Fibroblast of mammary gland (primary cell): ENCODE measurements at regions not wholly inside any gene's neighbourhood (a gene's known extent, or its start where the extent isn't known, plus 50 kb on each side); places are given as distances from the start of the nearest gene placed in this dataset.

Experiments
- DNase-seq: peaks from one replicate; pipeline ENCODE4 v3.0.0-alpha.2; 2010; ENCODE audit warnings: low read depth
- H3K4me3 ChIP-seq: 2 replicates; pipeline ENCODE4 v1.5.1; 2011; ENCODE audit warnings: low read depth, mild to moderate bottlenecking, low read length, moderate library complexity; ENCODE audit not compliant: control insufficient read depth
- CTCF ChIP-seq: conservative IDR thresholded peaks from 2 replicates; pipeline ENCODE4 v1.5.1; 2011; ENCODE audit warnings: low read depth, low read length, inconsistent platforms; ENCODE audit not compliant: control insufficient read depth, insufficient read depth

GRCh38 chr4:129403848-129404247 is 307.9 kb downstream of the C4orf33 start:
- H3K4me3 ChIP-seq, result no peak overlapping the region
- no peak for TF ChIP-seq CTCF
- DNase-seq, result no peak

- TF ChIP-seq CTCF, result no peak
- DNase-seq, result no peak
- H3K4me3 ChIP-seq, result no peak overlapping the region
These were observed 314.2 kb downstream of the C4orf33 start for GRCh38 chr4:129410115-129410514.

- no peak for TF ChIP-seq CTCF
- H3K4me3 ChIP-seq, result no peak overlapping the region
- DNase-seq, result no peak
These were observed 319.1 kb downstream of the C4orf33 start for GRCh38 chr4:129415004-129415403.

- H3K4me3 ChIP-seq, result no peak overlapping the region
- TF ChIP-seq CTCF, result no peak
- DNase-seq, result no peak
These were observed 324.7 kb downstream of the C4orf33 start for GRCh38 chr4:129420637-129421036.

GRCh38 chr4:129422277-129422676 is 326.3 kb downstream of the C4orf33 start:
- DNase-seq, result no peak
- TF ChIP-seq CTCF, result no peak
- H3K4me3 ChIP-seq, result no peak overlapping the region

- no peak for DNase-seq
- H3K4me3 ChIP-seq, result no peak overlapping the region
- TF ChIP-seq CTCF, result no peak
These were observed 332.5 kb downstream of the C4orf33 start for GRCh38 chr4:129428454-129428853.

- DNase-seq, result no peak
These were observed 333.8 kb downstream of the C4orf33 start for GRCh38 chr4:129429581-129430320.

More at GRCh38 chr4:129429581-129430320, 333.8 kb downstream of the C4orf33 start:
- no peak overlapping the region for H3K4me3 ChIP-seq
- no peak for TF ChIP-seq CTCF
